ENCODE measurements at regions not wholly inside any gene's neighbourhood (a gene's known extent, or its start where the extent isn't known, plus 50 kb on each side); places are given as distances from the start of the nearest gene placed in this dataset.

DNA sequence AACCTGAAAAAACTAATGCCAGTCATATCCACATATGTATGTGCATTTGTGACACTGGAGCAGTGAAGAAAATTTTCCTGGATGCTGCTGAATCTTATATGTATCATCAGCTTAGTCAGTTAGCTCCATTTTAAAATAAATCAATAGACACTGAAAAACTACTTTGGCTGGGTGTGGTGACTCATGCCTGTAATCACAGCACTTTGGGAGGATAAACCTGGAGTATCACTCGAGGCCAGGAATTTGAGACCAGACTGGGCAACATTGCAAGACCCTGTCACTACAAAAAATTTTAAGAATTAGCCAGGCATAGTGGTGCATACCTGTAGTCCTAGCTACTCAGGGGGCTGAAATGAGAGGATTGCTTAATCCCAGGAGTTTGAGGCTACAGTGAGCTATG is 511.0 kb upstream of the TLE4 start:
- TF ChIP-seq EP300 (IDR thresholded peaks at IDR 0.05), result no peak
- no peak for TF ChIP-seq CTCF (IDR thresholded peaks at IDR 0.05)
- no peak for TF ChIP-seq POLR2AphosphoS5 (IDR thresholded peaks at IDR 0.05)
- no peak for TF ChIP-seq POLR2A (IDR thresholded peaks at IDR 0.05)

All from stomach (tissue), 4 donors.